Caco-2 (cell line): ENCODE measurements at regions not wholly inside any gene's neighbourhood (a gene's known extent, or its start where the extent isn't known, plus 50 kb on each side); places are given as distances from the start of the nearest gene placed in this dataset.

Experiments
- BruUV-seq: library from RNA; stranded (reverse); fragments of 400-500 nt; replicated peaks from 2 replicates; lab custom pipeline; 2021; lab: Mats Ljungman, UMichigan
- CTCF ChIA-PET: fragments of 300-600 bp; sonication (Branson Sonifier 250); formaldehyde crosslinking; loops from one replicate; lab custom pipeline; 2022; ENCODE audit warnings: antibody characterized with exemption; lab: Charles Lee
- POLR2A ChIA-PET: fragments of 300-600 bp; sonication (Branson Sonifier 250); formaldehyde crosslinking; loops from one replicate; lab custom pipeline; 2022; ENCODE audit warnings: antibody characterized with exemption; lab: Charles Lee
- DNase-seq, 2 experiments: peaks; one replicate each; pipeline versions ENCODE4 v3.0.0 to v3.0.0-alpha.2; 2020 to 2022
- H3K27me3 ChIP-seq: replicated peaks from 2 replicates; pipeline ENCODE4 v1.6.0; 2011; ENCODE audit warnings: low read length; ENCODE audit not compliant: control insufficient read depth, insufficient read depth
- H3K36me3 ChIP-seq: 2 replicates; pipeline ENCODE4 v1.5.1; 2011; ENCODE audit warnings: low read length; ENCODE audit not compliant: control insufficient read depth, insufficient read depth
- H3K4me1 ChIP-seq: fragments of 250-450 bp; sonication (Bioruptor Pico); 2 replicates; pipeline ENCODE4 v1.5.1; 2020; ENCODE audit warnings: mild to moderate bottlenecking
- H3K4me3 ChIP-seq: 2 replicates; pipeline ENCODE4 v1.5.1; 2011; ENCODE audit warnings: low read depth, mild to moderate bottlenecking, control low read depth, low read length
- H3K9me3 ChIP-seq: fragments of 250-450 bp; sonication (Bioruptor Pico); 2 replicates; pipeline ENCODE4 v1.5.1; 2020; ENCODE audit warnings: mild to moderate bottlenecking, moderate library complexity
- H3K27ac Mint-ChIP-seq: one replicate; pipeline ENCODE4 v1.8.0; 2022; ENCODE audit warnings: mixed read lengths; ENCODE audit not compliant: unreplicated experiment
- H3K27me3 Mint-ChIP-seq: one replicate; pipeline ENCODE4 v1.8.0; 2022; ENCODE audit warnings: mixed read lengths; ENCODE audit not compliant: insufficient read depth, unreplicated experiment
- H3K36me3 Mint-ChIP-seq: one replicate; pipeline ENCODE4 v1.8.0; 2022; ENCODE audit warnings: mild to moderate bottlenecking, mixed read lengths; ENCODE audit not compliant: insufficient read depth, unreplicated experiment
- H3K4me1 Mint-ChIP-seq: one replicate; pipeline ENCODE4 v1.8.0; 2022; ENCODE audit warnings: low read depth, mixed read lengths; ENCODE audit not compliant: unreplicated experiment
- H3K4me3 Mint-ChIP-seq: one replicate; pipeline ENCODE4 v1.8.0; 2022; ENCODE audit warnings: mild to moderate bottlenecking, moderate library complexity, mixed read lengths; ENCODE audit not compliant: unreplicated experiment
- H3K9me3 Mint-ChIP-seq: one replicate; pipeline ENCODE4 v1.8.0; 2022; ENCODE audit warnings: mixed read lengths; ENCODE audit not compliant: unreplicated experiment
- CTCF ChIP-seq, 2 experiments: fragments of 200-600 bp in 1 of 2; IDR thresholded peaks; 1 replicate in 1 of 2; 2 replicates in 1 of 2; pipeline versions ENCODE4 v1.5.1 to v1.8.0; 2011 to 2022; ENCODE audit warnings: antibody characterized with exemption in 1 of 2, control low read depth in 1 of 2, inconsistent platforms in 1 of 2, low read depth in 1 of 2, low read length in 1 of 2, mild to moderate bottlenecking in 1 of 2, moderate library complexity in 1 of 2; ENCODE audit not compliant: insufficient read depth in 1 of 2, severe bottlenecking in 1 of 2, unreplicated experiment in 1 of 2
- intact Hi-C: fragments of 100-400 bp; cut with micrococcal nuclease; formaldehyde crosslinking; loops from one replicate; pipeline ENCODE4 v1.10.0; 2022; ENCODE audit not compliant: unreplicated experiment

GRCh38 chr13:90447034-90447733, 900.3 kb upstream of the MIR17HG start:
- Histone ChIP-seq H3K27me3 (no peaks in the 10 kb centered on the region), H3K4me1 (peaks cover 38% of the 10 kb centered on the region), H3K4me3 (no peak overlapping the region), H3K36me3 (no peaks in the 10 kb centered on the region), H3K9me3 (peaks cover 7% of the 10 kb centered on the region; the same call in 1 of the 2 replicates)
- H3K27me3 Mint-ChIP-seq: no peaks in the 10 kb centered on the region
- intact Hi-C loops: no loop called here
- CTCF ChIA-PET: no interaction called here
- POLR2A ChIA-PET: no interaction called here
- H3K4me1 Mint-ChIP-seq: peaks cover 23% of the 10 kb centered on the region
- H3K9me3 Mint-ChIP-seq: peaks cover 14% of the 10 kb centered on the region
- TF ChIP-seq CTCF (IDR thresholded peaks at IDR 0.05; ENCODE audit: insufficient read depth in 1 of 2, low read depth in 1 of 2, low read length in 1 of 2, severe bottlenecking in 1 of 2, unreplicated experiment in 1 of 2): no peak
- H3K36me3 Mint-ChIP-seq: peaks cover 6% of the 10 kb centered on the region
- no TSS peak for BruUV-seq
- peak overlapping the region; percentile 70 for H3K27ac Mint-ChIP-seq
- no peak overlapping the region for H3K4me3 Mint-ChIP-seq
- DNase-seq: no peak

GRCh38 chr13:90447734-90448101, 899.8 kb upstream of the MIR17HG start:
- H3K27me3 ChIP-seq: no peaks in the 10 kb centered on the region
- peaks cover 6% of the 10 kb centered on the region for H3K36me3 Mint-ChIP-seq
- H3K9me3 Mint-ChIP-seq: peaks cover 14% of the 10 kb centered on the region
- no peak overlapping the region for H3K27ac Mint-ChIP-seq
- H3K9me3 ChIP-seq: peaks cover 7% of the 10 kb centered on the region; the same call in 1 of the 2 replicates
- no peak for DNase-seq
- peaks cover 38% of the 10 kb centered on the region for H3K4me1 ChIP-seq
- ChIA-PET CTCF (no interaction called here), POLR2A (no interaction called here)
- H3K4me3 ChIP-seq: no peak overlapping the region
- H3K4me1 Mint-ChIP-seq: peaks cover 23% of the 10 kb centered on the region
- no peak overlapping the region for H3K4me3 Mint-ChIP-seq
- no peaks in the 10 kb centered on the region for H3K36me3 ChIP-seq
- TF ChIP-seq CTCF (IDR thresholded peaks at IDR 0.05; ENCODE audit: insufficient read depth in 1 of 2, low read depth in 1 of 2, low read length in 1 of 2, severe bottlenecking in 1 of 2, unreplicated experiment in 1 of 2): no peak
- intact Hi-C loops: no loop called here
- H3K27me3 Mint-ChIP-seq: no peaks in the 10 kb centered on the region
- BruUV-seq: no TSS peak

GRCh38 chr13:90448466-90449037, 898.9 kb upstream of the MIR17HG start:
- H3K9me3 Mint-ChIP-seq: peaks cover 14% of the 10 kb centered on the region
- CTCF ChIA-PET: no interaction called here
- no peak overlapping the region for H3K4me3 ChIP-seq
- H3K27ac Mint-ChIP-seq: peak overlapping the region; percentile 23
- peaks cover 7% of the 10 kb centered on the region; the same call in 1 of the 2 replicates for H3K9me3 ChIP-seq
- peaks cover 31% of the 10 kb centered on the region for H3K4me1 ChIP-seq
- no TSS peak for BruUV-seq
- POLR2A ChIA-PET: no interaction called here
- intact Hi-C loops: no loop called here
- DNase-seq: no peak
- H3K27me3 ChIP-seq: no peaks in the 10 kb centered on the region
- TF ChIP-seq CTCF (IDR thresholded peaks at IDR 0.05; ENCODE audit: insufficient read depth in 1 of 2, low read depth in 1 of 2, low read length in 1 of 2, severe bottlenecking in 1 of 2, unreplicated experiment in 1 of 2): no peak
- no peaks in the 10 kb centered on the region for H3K27me3 Mint-ChIP-seq
- no peak overlapping the region for H3K4me3 Mint-ChIP-seq
- H3K36me3 Mint-ChIP-seq: peaks cover 6% of the 10 kb centered on the region
- H3K36me3 ChIP-seq: no peaks in the 10 kb centered on the region
- H3K4me1 Mint-ChIP-seq: peaks cover 23% of the 10 kb centered on the region
